NT2/D1 (cell line): ENCODE measurements at regions not wholly inside any gene's neighbourhood (a gene's known extent, or its start where the extent isn't known, plus 50 kb on each side); places are given as distances from the start of the nearest gene placed in this dataset.

ENCODE experiments used
- SUZ12 ChIP-seq: IDR thresholded peaks from 2 replicates; pipeline ENCODE4 v1.6.1; 2011; ENCODE audit not compliant: insufficient read length, insufficient read depth; ENCODE audit errors: extremely low read depth
- YY1 ChIP-seq: IDR thresholded peaks from 2 replicates; pipeline ENCODE4 v1.6.1; 2011; ENCODE audit not compliant: insufficient read length, insufficient read depth
- ZNF274 ChIP-seq: IDR thresholded peaks from 2 replicates; pipeline ENCODE4 v1.6.1; 2011; ENCODE audit warnings: mild to moderate bottlenecking, low read depth, low read length

GRCh38 chr14:87852107-87852506 lies 140.9 kb downstream of the GALC start:
- no peak for TF ChIP-seq YY1
- TF ChIP-seq ZNF274 = no peak
- no peak for TF ChIP-seq SUZ12
